B cell (primary cell): ENCODE measurements at regions not wholly inside any gene's neighbourhood (a gene's known extent, or its start where the extent isn't known, plus 50 kb on each side); places are given as distances from the start of the nearest gene placed in this dataset.

Source experiments
- ATAC-seq: fragments of 200-7000 bp; cut with Tn5 transposase; one replicate; pipeline ENCODE4 v1.10.0; 2021; ENCODE audit warnings: low read depth, mild to moderate bottlenecking, moderate number of reproducible peaks, moderate library complexity
- CTCF ChIA-PET: fragments of 350-600 bp; sonication (Branson Sonifier 250); formaldehyde crosslinking; loops from one replicate; lab custom pipeline; 2021; ENCODE audit warnings: antibody characterized with exemption, inconsistent platforms; lab: Charles Lee
- POLR2A ChIA-PET: fragments of 350-600 bp; sonication (Branson Sonifier 250); formaldehyde crosslinking; loops from one replicate; lab custom pipeline; 2021; ENCODE audit warnings: antibody characterized with exemption; lab: Charles Lee
- DNase-seq: peaks from one replicate; pipeline ENCODE4 v3.0.0; 2013
- H2AFZ ChIP-seq: 2 replicates; pipeline ENCODE4 v1.6.1; 2012; ENCODE audit warnings: mild to moderate bottlenecking, low read depth, low read length; ENCODE audit not compliant: insufficient read depth, poor library complexity, severe bottlenecking
- H3K27ac ChIP-seq, 2 donors: 1 replicate in 1 of 2; 2 replicates in 1 of 2; pipeline ENCODE4 v1.5.1; 2012 to 2013; ENCODE audit warnings: low read length in 2 of 2, mild to moderate bottlenecking in 2 of 2, moderate library complexity in 1 of 2
- H3K27me3 ChIP-seq, 4 experiments: fragments of 200-600 bp in 1 of 4; sonication (generic) in 1 of 4; replicated peaks in 1 of 4; 1 replicate in 2 of 4; 2 replicates in 2 of 4; pipeline versions ENCODE4 v1.6.1 to v1.7.0; 2013 to 2016; ENCODE audit warnings: low read length in 3 of 4, mild to moderate bottlenecking in 2 of 4, mixed read lengths in 1 of 4, moderate library complexity in 1 of 4; ENCODE audit not compliant: insufficient read depth in 4 of 4, control insufficient read depth in 3 of 4; ENCODE audit errors: control extremely low read depth in 1 of 4
- H3K36me3 ChIP-seq, 2 experiments: replicated peaks in 1 of 2; 1 replicate in 1 of 2; 2 replicates in 1 of 2; pipeline versions ENCODE4 v1.6.1 to v1.7.1; 2013; ENCODE audit warnings: low read length in 1 of 2; ENCODE audit not compliant: insufficient read depth in 2 of 2, control insufficient read depth in 1 of 2; ENCODE audit errors: control extremely low read depth in 1 of 2, extremely low read depth in 1 of 2
- H3K4me1 ChIP-seq, 2 donors: fragments of 200-600 bp in 1 of 2; sonication (generic) in 1 of 2; 1 replicate in 1 of 2; 2 replicates in 1 of 2; pipeline versions ENCODE4 v1.5.1 to v1.6.1; 2013 to 2017; ENCODE audit warnings: low read length in 2 of 2; ENCODE audit not compliant: control insufficient read depth in 2 of 2, insufficient read depth in 2 of 2
- H3K4me2 ChIP-seq: replicated peaks from 2 replicates; pipeline ENCODE3; 2012; ENCODE audit warnings: mild to moderate bottlenecking, low read depth, low read length; ENCODE audit not compliant: poor library complexity, severe bottlenecking
- H3K4me3 ChIP-seq, 5 experiments: fragments of 200-600 bp in 1 of 5; sonication (generic) in 1 of 5; 1 replicate in 3 of 5; 2 replicates in 2 of 5; pipeline versions ENCODE4 v1.5.1 to v1.7.0; 2011 to 2016; ENCODE audit warnings: low read length in 4 of 5, mild to moderate bottlenecking in 4 of 5, low read depth in 2 of 5, control low read depth in 1 of 5, moderate library complexity in 1 of 5; ENCODE audit not compliant: insufficient read depth in 1 of 5; ENCODE audit errors: control extremely low read depth in 1 of 5, extremely low read depth in 1 of 5
- H3K79me2 ChIP-seq: fragments of 200-600 bp; sonication (generic); one replicate; pipeline ENCODE4 v1.6.0; 2016; ENCODE audit warnings: low read length; ENCODE audit not compliant: control insufficient read depth, insufficient read depth
- H3K9ac ChIP-seq: fragments of 200-600 bp; sonication (generic); 2 replicates; pipeline ENCODE4 v1.6.1; 2017; ENCODE audit warnings: mild to moderate bottlenecking, low read length, moderate library complexity
- H3K9me3 ChIP-seq, 3 donors: one replicate each; pipeline versions ENCODE4 v1.6.1 to v1.7.1; 2013; ENCODE audit warnings: low read length in 2 of 3; ENCODE audit not compliant: control insufficient read depth in 2 of 3, insufficient read depth in 1 of 3; ENCODE audit errors: control extremely low read depth in 1 of 3
- H4K20me1 ChIP-seq: 2 replicates; pipeline ENCODE4 v1.6.0; 2012; ENCODE audit warnings: mild to moderate bottlenecking, low read length; ENCODE audit not compliant: insufficient read depth, control insufficient read depth, poor library complexity, severe bottlenecking
- H3K27ac Mint-ChIP-seq: one replicate; pipeline ENCODE4 v1.8.0; 2021; ENCODE audit warnings: mixed read lengths
- H3K27me3 Mint-ChIP-seq: one replicate; pipeline ENCODE4 v1.8.0; 2021; ENCODE audit warnings: mixed read lengths
- H3K4me1 Mint-ChIP-seq: one replicate; pipeline ENCODE4 v1.8.0; 2021; ENCODE audit warnings: mixed read lengths
- H3K4me3 Mint-ChIP-seq: one replicate; pipeline ENCODE4 v1.8.0; 2021; ENCODE audit warnings: mixed read lengths
- H3K9me3 Mint-ChIP-seq: one replicate; pipeline ENCODE4 v1.8.0; 2022; ENCODE audit warnings: mixed read lengths; ENCODE audit not compliant: insufficient read depth
- EZH2 ChIP-seq: IDR thresholded peaks from 2 replicates; pipeline ENCODE4 v1.6.1; 2012; ENCODE audit warnings: borderline replicate concordance, low read depth, mild to moderate bottlenecking, moderate library complexity, low read length; ENCODE audit not compliant: insufficient read depth, poor library complexity, severe bottlenecking
- WGBS: methylation state at CpG from one replicate; pipeline ENCODE4 v1.1.5; 2013; ENCODE audit warnings: missing lambda C conversion rate; ENCODE audit not compliant: insufficient coverage; 5-methylcytosine and 5-hydroxymethylcytosine counted together
- intact Hi-C: fragments of 100-400 bp; cut with micrococcal nuclease; formaldehyde crosslinking; loops from one replicate; pipeline ENCODE4 v1.10.0; 2022
- TF ChIP-seq, protein P1 (sequence below): fragments of 200-600 bp; IDR thresholded peaks from one replicate; pipeline ENCODE4 v1.8.0; 2022; ENCODE audit warnings: antibody characterized with exemption, mild to moderate bottlenecking

- Histone ChIP-seq H3K27ac (no peak overlapping the region), H3K9ac (no peak overlapping the region), H3K4me1 (peaks cover 12 to 16% of the 10 kb centered on the region in 2 donors), H4K20me1 (no peaks in the 10 kb centered on the region), H3K9me3 (no peaks in the 10 kb centered on the region), H3K36me3 (no peaks in the 10 kb centered on the region), H3K27me3 (no peaks in the 10 kb centered on the region), H3K79me2 (no peaks in the 10 kb centered on the region), H3K4me2 (no peak overlapping the region), H2AFZ (no peak overlapping the region), H3K4me3 (no peak overlapping the region)
- Mint-ChIP-seq H3K4me3 (no peak overlapping the region), H3K27ac (no peak overlapping the region), H3K4me1 (peaks cover 19% of the 10 kb centered on the region), H3K27me3 (peaks cover 4% of the 10 kb centered on the region), H3K9me3 (no peaks in the 10 kb centered on the region)
- no peak for ATAC-seq
- 100% methylated on average over 5 of the region's 5 CpGs for WGBS
- TF ChIP-seq, protein P1, sequence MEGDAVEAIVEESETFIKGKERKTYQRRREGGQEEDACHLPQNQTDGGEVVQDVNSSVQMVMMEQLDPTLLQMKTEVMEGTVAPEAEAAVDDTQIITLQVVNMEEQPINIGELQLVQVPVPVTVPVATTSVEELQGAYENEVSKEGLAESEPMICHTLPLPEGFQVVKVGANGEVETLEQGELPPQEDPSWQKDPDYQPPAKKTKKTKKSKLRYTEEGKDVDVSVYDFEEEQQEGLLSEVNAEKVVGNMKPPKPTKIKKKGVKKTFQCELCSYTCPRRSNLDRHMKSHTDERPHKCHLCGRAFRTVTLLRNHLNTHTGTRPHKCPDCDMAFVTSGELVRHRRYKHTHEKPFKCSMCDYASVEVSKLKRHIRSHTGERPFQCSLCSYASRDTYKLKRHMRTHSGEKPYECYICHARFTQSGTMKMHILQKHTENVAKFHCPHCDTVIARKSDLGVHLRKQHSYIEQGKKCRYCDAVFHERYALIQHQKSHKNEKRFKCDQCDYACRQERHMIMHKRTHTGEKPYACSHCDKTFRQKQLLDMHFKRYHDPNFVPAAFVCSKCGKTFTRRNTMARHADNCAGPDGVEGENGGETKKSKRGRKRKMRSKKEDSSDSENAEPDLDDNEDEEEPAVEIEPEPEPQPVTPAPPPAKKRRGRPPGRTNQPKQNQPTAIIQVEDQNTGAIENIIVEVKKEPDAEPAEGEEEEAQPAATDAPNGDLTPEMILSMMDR, result no peak
- TF ChIP-seq EZH2, result no peak
- no peak for DNase-seq
- intact Hi-C loops, result no loop called here
- ChIA-PET CTCF (no interaction called here), POLR2A (no interaction called here)
Observed at GRCh38 chr5:56516441-56516840, 283.3 kb upstream of the ANKRD55 start.

GRCh38 chr5:56516035-56516434, 282.9 kb upstream of the ANKRD55 start:
- H3K27me3 ChIP-seq, result no peaks in the 10 kb centered on the region

More at GRCh38 chr5:56516035-56516434, 282.9 kb upstream of the ANKRD55 start:
- Histone ChIP-seq H4K20me1 (no peaks in the 10 kb centered on the region), H3K4me1 (peaks cover 12 to 16% of the 10 kb centered on the region in 2 donors), H3K27ac (no peak overlapping the region), H2AFZ (no peak overlapping the region), H3K9me3 (no peaks in the 10 kb centered on the region), H3K4me3 (no peak overlapping the region), H3K79me2 (no peaks in the 10 kb centered on the region), H3K9ac (no peak overlapping the region), H3K36me3 (no peaks in the 10 kb centered on the region), H3K4me2 (no peak overlapping the region)
- Mint-ChIP-seq H3K27ac (no peak overlapping the region), H3K27me3 (peaks cover 4% of the 10 kb centered on the region), H3K4me1 (peaks cover 19% of the 10 kb centered on the region), H3K9me3 (no peaks in the 10 kb centered on the region), H3K4me3 (no peak overlapping the region)
- CTCF ChIA-PET, result no interaction called here
- ATAC-seq (no peak), DNase-seq (no peak)
- no peak for TF ChIP-seq EZH2
- TF ChIP-seq, protein P1, result no peak
- intact Hi-C loops, result no loop called here
- 90% methylated on average over 2 of the region's 2 CpGs for WGBS
- POLR2A ChIA-PET, result interaction anchor here (0.9 kb wide), 1 partner anchor 154 kb away, joined by 8 read pairs; no protein-coding TSS in a partner anchor
